ENCODE measurements at regions not wholly inside any gene's neighbourhood (a gene's known extent, or its start where the extent isn't known, plus 50 kb on each side); places are given as distances from the start of the nearest gene placed in this dataset.
A peak's percentile ranks its signal among the peaks of the same experiment; 100 is the strongest.

GRCh38 chr3:1967525-1967924, 131.1 kb upstream of the CNTN4 start:
- no peak for DNase-seq (ENCODE audit: low read depth)
- in situ Hi-C loops (cut with HindIII; ENCODE audit: low pct_unique_long_range_greater_than_20kb, low sequenced_read_pairs), result no loop called here

- no peak for DNase-seq (ENCODE audit: low read depth)
- in situ Hi-C loops (cut with HindIII; ENCODE audit: low pct_unique_long_range_greater_than_20kb, low sequenced_read_pairs), result no loop called here
Measured at GRCh38 chr3:1969281-1969680, 129.4 kb upstream of the CNTN4 start.

- no peak for DNase-seq (ENCODE audit: low read depth)
- in situ Hi-C loops (cut with HindIII; ENCODE audit: low pct_unique_long_range_greater_than_20kb, low sequenced_read_pairs), result no loop called here
Measured at GRCh38 chr3:1971780-1972179, 126.9 kb upstream of the CNTN4 start.

GRCh38 chr3:1979961-1980615, 118.6 kb upstream of the CNTN4 start:
- in situ Hi-C loops (cut with HindIII; ENCODE audit: low pct_unique_long_range_greater_than_20kb, low sequenced_read_pairs), result no loop called here
- no peak for DNase-seq (ENCODE audit: low read depth)

GRCh38 chr3:1987980-1988379, 110.7 kb upstream of the CNTN4 start:
- in situ Hi-C loops (cut with HindIII; ENCODE audit: low pct_unique_long_range_greater_than_20kb, low sequenced_read_pairs), result no loop called here
- peak; percentile 28 for DNase-seq (ENCODE audit: low read depth)

- DNase-seq (ENCODE audit: low read depth), result no peak
- in situ Hi-C loops (cut with HindIII; ENCODE audit: low pct_unique_long_range_greater_than_20kb, low sequenced_read_pairs), result no loop called here
Measured at GRCh38 chr3:1998739-1999138, 99.9 kb upstream of the CNTN4 start.

GRCh38 chr3:2001306-2002108, 97.2 kb upstream of the CNTN4 start:
- DNase-seq (ENCODE audit: low read depth), result no peak
- in situ Hi-C loops (cut with HindIII; ENCODE audit: low pct_unique_long_range_greater_than_20kb, low sequenced_read_pairs), result no loop called here

GRCh38 chr3:2023959-2024358, 74.7 kb upstream of the CNTN4 start:
- DNase-seq (ENCODE audit: low read depth), result peak; percentile 26
- in situ Hi-C loops (cut with HindIII; ENCODE audit: low pct_unique_long_range_greater_than_20kb, low sequenced_read_pairs), result no loop called here

GRCh38 chr3:2024713-2025112, 74.0 kb upstream of the CNTN4 start:
- in situ Hi-C loops (cut with HindIII; ENCODE audit: low pct_unique_long_range_greater_than_20kb, low sequenced_read_pairs), result no loop called here
- DNase-seq (ENCODE audit: low read depth), result no peak

GRCh38 chr3:2029559-2029958, 69.1 kb upstream of the CNTN4 start:
- in situ Hi-C loops (cut with HindIII; ENCODE audit: low pct_unique_long_range_greater_than_20kb, low sequenced_read_pairs), result no loop called here
- DNase-seq (ENCODE audit: low read depth), result no peak

GRCh38 chr3:2036076-2036475, 62.6 kb upstream of the CNTN4 start:
- DNase-seq (ENCODE audit: low read depth), result no peak
- in situ Hi-C loops (cut with HindIII; ENCODE audit: low pct_unique_long_range_greater_than_20kb, low sequenced_read_pairs), result no loop called here

GRCh38 chr3:2041931-2042330, 56.7 kb upstream of the CNTN4 start:
- in situ Hi-C loops (cut with HindIII; ENCODE audit: low pct_unique_long_range_greater_than_20kb, low sequenced_read_pairs), result no loop called here
- DNase-seq (ENCODE audit: low read depth), result no peak

Measured in Caki2 (cell line).